HG03097 (cell line): ENCODE measurements at regions not wholly inside any gene's neighbourhood (a gene's known extent, or its start where the extent isn't known, plus 50 kb on each side); places are given as distances from the start of the nearest gene placed in this dataset.
"Not testable (repeated sequence)": the region's sequence is repeated elsewhere in the genome, so short reads cannot be mapped to it uniquely, and the experiment has no call there.

Experiments used
- ATAC-seq: cut with Tn5 transposase; IDR thresholded peaks from one replicate; pipeline ENCODE4 v1.9.1; 2021; ENCODE audit not compliant: unreplicated experiment, low FRiP score

DNA sequence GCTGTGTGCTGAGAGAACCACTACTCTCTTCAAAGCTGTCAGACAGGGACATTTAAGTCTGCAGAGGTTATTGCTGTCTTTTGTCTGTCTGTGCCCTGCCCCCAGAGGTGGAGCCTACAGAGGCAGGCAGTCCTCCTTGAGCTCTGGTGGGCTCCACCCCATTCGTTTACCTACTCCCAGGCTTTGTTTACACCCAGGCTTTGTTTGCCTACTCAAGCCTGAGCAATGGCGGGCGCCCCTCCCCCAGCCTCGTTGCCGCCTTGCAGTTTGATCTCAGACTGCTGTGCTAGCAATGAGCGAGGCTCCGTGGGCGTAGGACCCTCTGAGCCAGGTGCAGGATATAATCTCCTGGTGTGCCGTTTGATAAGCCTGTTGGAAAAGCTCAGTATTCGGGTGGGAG, 386.8 kb upstream of the ZMIZ1 start:
- ATAC-seq = not testable (repeated sequence)

DNA sequence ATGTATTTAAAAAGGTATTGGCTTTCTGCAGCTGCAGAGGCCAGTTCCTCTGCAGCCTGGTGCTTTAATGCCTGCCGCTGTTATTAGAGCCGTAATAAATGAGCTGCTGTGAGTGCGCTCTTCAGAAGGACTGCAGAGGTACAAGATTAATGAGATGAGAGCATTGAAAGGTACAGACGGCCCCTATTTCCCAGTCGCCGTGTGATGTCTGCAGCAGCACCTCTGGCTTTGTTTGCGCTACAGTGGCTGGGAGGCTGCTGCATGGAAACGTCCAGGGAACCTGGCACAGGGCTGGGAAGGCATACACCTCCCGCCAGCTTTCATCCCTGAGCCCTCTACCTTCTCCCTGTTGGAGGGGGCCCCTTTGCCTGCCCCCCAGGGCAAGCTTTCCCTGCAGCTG, 383.8 kb upstream of the ZMIZ1 start:
- ATAC-seq = no peak

DNA sequence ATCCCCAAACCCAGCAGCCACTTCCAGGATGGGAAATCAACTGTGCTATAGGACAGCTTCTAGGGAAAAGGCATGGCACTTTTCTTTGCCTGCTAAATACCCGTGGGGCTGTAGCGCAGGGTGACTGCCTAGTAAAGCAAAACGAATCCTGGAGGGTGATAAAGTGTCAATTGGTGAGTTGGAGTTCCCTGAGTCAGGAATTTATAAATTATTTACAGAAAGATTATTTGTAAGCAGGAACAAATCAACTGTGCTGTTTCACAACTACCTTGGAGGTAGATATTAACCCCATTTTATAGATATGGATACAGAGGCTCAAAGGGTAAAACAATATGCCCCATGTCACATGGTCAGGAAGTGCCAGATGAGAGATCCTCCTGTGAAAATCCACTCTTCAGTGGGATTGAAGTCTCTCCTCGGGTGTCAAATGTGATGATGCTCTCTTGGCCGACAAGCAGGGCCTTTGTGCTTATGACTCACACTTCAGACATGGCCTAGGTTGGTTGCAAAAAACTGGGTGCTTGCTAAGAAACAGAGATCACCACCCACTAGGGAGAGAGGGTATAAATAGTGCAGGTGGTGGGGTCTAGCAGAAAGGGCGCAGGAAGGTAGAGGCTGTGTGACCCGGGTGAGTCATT, 383.2 kb upstream of the ZMIZ1 start:
- no peak for ATAC-seq

DNA sequence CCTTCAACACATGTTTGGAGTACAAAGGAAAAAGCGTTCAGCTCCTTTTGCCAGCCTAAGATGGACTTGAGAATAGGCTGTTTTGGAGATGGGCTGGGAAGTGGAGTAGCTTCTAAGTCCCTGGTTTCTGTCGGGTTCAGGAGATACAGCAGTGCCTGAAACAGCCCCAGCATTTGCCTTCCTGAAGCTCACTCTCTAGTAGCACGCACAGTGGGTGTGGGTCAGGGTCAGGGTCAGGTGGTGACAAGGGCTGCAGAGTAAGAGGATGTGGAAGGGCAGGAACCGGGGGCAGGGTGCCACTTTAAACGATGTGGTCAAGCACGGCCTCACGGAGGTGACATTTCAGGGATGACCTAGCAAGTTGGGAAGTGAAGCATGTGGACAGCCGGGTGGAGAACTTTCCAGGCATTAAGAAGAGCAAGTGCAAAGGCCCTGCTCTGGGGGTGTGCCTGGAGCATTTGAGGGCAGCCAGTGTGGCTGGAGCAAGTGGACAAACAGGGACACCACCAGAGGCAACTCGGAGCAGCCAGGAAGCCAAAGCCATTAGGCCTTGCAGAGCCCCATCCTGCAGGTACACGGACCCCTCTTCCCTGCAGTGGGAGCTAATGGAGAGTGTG, 382.2 kb upstream of the ZMIZ1 start:
- no peak for ATAC-seq

GRCh38 chr10:78687626-78688025, 381.1 kb upstream of the ZMIZ1 start:
- ATAC-seq = no peak

- ATAC-seq = no peak
These were observed 380.4 kb upstream of the ZMIZ1 start for GRCh38 chr10:78688230-78688900.

DNA sequence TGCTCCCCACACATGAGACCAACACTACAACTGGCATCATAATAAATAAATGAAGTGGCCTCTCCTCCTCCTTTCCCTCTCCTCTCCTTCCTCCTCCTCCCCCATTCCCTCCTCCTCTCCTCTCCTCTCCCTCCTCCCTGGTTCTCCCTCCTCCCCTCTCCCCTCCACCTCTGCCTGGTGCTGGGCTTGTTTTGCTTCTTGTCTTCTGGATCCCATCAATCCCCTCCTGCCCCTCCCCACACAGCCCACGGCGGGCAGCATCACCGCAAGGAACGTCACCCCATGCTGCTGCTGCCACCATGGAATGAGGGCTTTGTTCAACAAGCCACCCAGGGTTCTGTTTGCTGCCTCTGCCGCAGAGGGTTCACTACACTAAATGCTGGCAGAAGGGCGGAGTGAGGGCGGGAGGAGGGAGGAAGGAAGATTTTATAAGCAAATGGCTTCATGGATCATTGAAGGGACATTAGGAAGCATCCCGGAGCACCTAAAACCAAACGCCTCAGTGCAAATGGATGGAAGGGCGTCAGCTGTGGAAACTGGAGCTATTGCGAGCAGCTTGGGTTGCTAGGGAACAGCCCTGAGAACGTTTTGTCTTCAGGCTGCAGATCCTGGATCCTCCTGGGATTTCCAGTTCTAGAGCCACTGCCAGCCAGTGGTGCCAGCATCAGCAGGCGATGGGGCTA, 379.7 kb upstream of the ZMIZ1 start:
- ATAC-seq = no peak

GRCh38 chr10:78689584-78689935, 379.2 kb upstream of the ZMIZ1 start:
- no peak for ATAC-seq

- no peak for ATAC-seq
These were observed 378.2 kb upstream of the ZMIZ1 start for GRCh38 chr10:78690354-78691111.

DNA sequence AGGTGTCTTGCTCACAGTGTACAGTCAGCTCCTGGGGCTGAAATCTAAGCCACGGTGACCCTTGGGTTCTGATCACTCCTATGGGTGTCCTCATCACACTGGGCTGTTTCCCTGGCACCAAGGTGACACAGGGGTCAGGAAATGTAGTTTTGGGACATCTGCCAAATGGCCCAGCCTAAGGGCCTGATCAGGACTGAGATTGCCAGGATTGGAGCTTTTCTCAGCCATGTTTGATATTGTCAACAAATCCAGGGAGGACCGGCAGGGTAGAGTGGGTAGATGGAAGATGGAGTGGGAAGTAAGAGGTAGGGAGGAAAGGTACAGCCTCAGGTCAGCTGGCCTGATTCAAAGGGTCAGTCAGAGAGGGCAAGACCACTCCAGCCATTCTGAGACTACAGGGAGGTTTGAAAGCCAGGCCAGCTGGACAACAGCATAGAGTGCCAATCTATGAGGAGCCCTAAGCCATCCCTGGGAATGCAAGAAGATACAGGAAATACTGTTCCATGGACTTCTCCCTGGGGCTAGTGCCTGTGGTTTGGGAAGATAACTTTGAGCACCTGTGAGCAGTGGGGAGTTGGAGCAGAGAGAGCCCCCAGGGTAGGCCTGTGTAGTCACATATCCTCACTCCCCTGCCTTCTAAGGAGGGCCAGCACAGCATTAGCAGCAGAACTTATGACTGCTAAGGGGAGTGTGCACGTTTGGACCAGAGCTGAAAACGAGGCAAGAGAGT, 377.3 kb upstream of the ZMIZ1 start:
- no peak for ATAC-seq

GRCh38 chr10:78692071-78692470, 376.7 kb upstream of the ZMIZ1 start:
- no peak for ATAC-seq

- ATAC-seq = no peak
These were observed 372.9 kb upstream of the ZMIZ1 start for GRCh38 chr10:78695846-78696245.

GRCh38 chr10:78696791-78697395, 371.9 kb upstream of the ZMIZ1 start:
- ATAC-seq = no peak

DNA sequence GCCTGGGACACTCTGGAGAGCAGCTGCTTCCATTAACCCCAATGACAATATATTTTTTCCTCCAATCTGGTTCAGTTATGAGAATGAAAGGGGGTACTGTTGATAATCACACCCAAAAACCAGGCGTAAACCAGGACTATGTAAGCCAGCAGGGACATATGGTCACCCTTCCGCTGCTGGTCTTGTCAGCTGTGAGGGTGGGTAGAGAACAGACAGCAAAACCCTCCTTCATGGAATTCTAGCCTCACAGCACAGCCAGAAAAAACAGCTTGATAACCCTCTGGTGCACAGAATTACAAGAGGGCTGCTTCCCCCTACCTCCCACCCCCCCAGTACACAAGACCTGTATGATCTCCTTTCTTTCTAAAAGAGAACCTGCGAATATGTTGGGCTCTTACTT, 368.8 kb upstream of the ZMIZ1 start:
- ATAC-seq = no peak

- no peak for ATAC-seq
These were observed 368.4 kb upstream of the ZMIZ1 start for GRCh38 chr10:78700413-78700812.

DNA sequence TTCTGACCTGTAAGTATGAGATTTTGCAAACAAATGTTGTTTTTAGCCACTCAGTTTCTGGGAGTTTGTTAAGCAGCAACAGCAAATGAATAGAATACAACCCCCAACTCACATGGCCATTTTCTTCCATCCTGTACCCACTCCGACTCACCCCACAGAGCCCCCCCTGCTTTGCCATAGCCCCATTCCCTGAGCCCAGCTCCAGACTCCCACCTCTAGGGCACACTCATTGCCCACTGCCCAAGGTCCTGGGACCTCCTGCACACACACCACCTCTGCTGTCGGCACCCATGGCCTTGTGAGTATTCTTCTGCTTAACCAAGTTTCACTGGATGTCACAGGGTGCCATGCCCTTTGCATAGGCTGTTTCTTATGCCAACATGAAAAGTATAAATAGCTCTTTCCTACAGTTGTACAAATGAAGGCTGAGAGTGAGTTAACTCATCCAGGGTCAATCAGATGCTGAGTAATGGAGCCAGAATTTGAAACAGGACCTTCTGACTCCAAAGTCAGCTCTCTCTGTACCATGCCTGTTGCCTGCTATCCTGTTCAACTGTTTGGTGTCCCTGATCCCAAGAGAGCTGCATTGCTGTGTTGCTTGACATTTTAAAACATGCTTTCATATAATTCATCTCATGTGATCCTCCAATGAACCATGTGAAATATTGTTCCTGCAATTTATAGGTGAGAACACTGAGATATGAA, 367.8 kb upstream of the ZMIZ1 start:
- ATAC-seq = no peak

- ATAC-seq = no peak
These were observed 366.6 kb upstream of the ZMIZ1 start for GRCh38 chr10:78702186-78702585.

DNA sequence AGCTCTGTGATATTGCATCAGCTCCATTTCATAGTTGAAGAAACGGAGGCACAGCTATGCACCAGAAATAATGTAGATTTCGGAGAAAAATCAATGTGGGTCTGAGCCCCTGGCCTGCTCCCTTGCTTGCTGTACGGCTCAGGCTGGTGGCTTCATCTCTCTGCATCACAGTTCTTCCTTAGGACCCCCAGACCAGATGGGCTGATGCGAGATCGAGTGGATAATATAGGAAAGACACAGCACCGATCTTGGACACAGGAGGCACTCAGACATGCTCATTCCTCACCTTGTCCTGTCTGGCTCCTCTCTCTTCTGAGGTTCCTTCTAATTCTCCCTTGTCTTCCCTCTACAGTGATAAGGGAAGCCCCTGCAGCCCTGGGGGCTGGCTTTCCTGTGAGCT, 365.9 kb upstream of the ZMIZ1 start:
- no peak for ATAC-seq

- ATAC-seq = no peak
These were observed 365.2 kb upstream of the ZMIZ1 start for GRCh38 chr10:78703593-78703992.
